T-helper 17 cell (primary cell): ENCODE measurements at regions not wholly inside any gene's neighbourhood (a gene's known extent, or its start where the extent isn't known, plus 50 kb on each side); places are given as distances from the start of the nearest gene placed in this dataset.

Source experiments
- ATAC-seq: fragments of 150-1000 bp; cut with Tn5 transposase; 2 replicates; pipeline ENCODE4 v1.10.0; 2021; ENCODE audit warnings: mild to moderate bottlenecking, moderate library complexity
- DNase-seq, 3 donors: peaks; one replicate each; pipeline versions ENCODE4 v3.0.0 to v3.0.0-alpha.2; 2020 to 2021
- H3K9me3 ChIP-seq: one replicate; pipeline ENCODE4 v1.7.0; 2013; ENCODE audit warnings: low read length, mild to moderate bottlenecking; ENCODE audit not compliant: control insufficient read depth, poor library complexity, severe bottlenecking
- H3K27ac Mint-ChIP-seq: one replicate; pipeline ENCODE4 v1.8.0; 2022; ENCODE audit warnings: mild to moderate bottlenecking, moderate library complexity, mixed read lengths
- H3K27me3 Mint-ChIP-seq: one replicate; pipeline ENCODE4 v1.8.0; 2022; ENCODE audit warnings: mixed read lengths
- H3K36me3 Mint-ChIP-seq: one replicate; pipeline ENCODE4 v1.8.0; 2022; ENCODE audit warnings: low read depth, mixed read lengths
- H3K4me1 Mint-ChIP-seq: one replicate; pipeline ENCODE4 v1.8.0; 2022; ENCODE audit warnings: mild to moderate bottlenecking, mixed read lengths
- H3K4me3 Mint-ChIP-seq: one replicate; pipeline ENCODE4 v1.8.0; 2022; ENCODE audit warnings: mild to moderate bottlenecking, moderate library complexity, mixed read lengths

GRCh38 chr4:180564448-180564847 lies 1678.8 kb upstream of the TENM3 start:
- no peak for ATAC-seq
- no peaks in the 10 kb centered on the region for H3K27me3 Mint-ChIP-seq
- H3K4me3 Mint-ChIP-seq = no peak overlapping the region
- DNase-seq = no peak
- H3K36me3 Mint-ChIP-seq = peaks cover 2% of the 10 kb centered on the region
- peaks cover 3% of the 10 kb centered on the region for H3K9me3 ChIP-seq
- H3K27ac Mint-ChIP-seq = no peak overlapping the region
- no peaks in the 10 kb centered on the region for H3K4me1 Mint-ChIP-seq

GRCh38 chr4:180565856-180566431 lies 1677.3 kb upstream of the TENM3 start:
- Mint-ChIP-seq H3K36me3 (peaks cover 2% of the 10 kb centered on the region), H3K4me3 (no peak overlapping the region), H3K27me3 (no peaks in the 10 kb centered on the region), H3K4me1 (no peaks in the 10 kb centered on the region), H3K27ac (no peak overlapping the region)
- peaks cover 3% of the 10 kb centered on the region for H3K9me3 ChIP-seq
- DNase-seq = no peak
- ATAC-seq = no peak

- Mint-ChIP-seq H3K4me3 (no peak overlapping the region), H3K4me1 (no peaks in the 10 kb centered on the region), H3K36me3 (peaks cover 2% of the 10 kb centered on the region), H3K27ac (no peak overlapping the region), H3K27me3 (no peaks in the 10 kb centered on the region)
- H3K9me3 ChIP-seq = peaks cover 3% of the 10 kb centered on the region
- DNase-seq (no peak), ATAC-seq (no peak)
Measured at GRCh38 chr4:180566492-180566891, 1676.7 kb upstream of the TENM3 start.

GRCh38 chr4:180567080-180567479 lies 1676.1 kb upstream of the TENM3 start:
- Mint-ChIP-seq H3K36me3 (peaks cover 2% of the 10 kb centered on the region), H3K27ac (no peak overlapping the region), H3K4me3 (no peak overlapping the region), H3K4me1 (no peaks in the 10 kb centered on the region), H3K27me3 (no peaks in the 10 kb centered on the region)
- H3K9me3 ChIP-seq = peaks cover 3% of the 10 kb centered on the region
- ATAC-seq = no peak
- DNase-seq = no peak

GRCh38 chr4:180571516-180572055 lies 1671.6 kb upstream of the TENM3 start:
- Mint-ChIP-seq H3K27me3 (no peaks in the 10 kb centered on the region), H3K36me3 (no peaks in the 10 kb centered on the region), H3K4me3 (no peak overlapping the region), H3K27ac (no peak overlapping the region), H3K4me1 (no peaks in the 10 kb centered on the region)
- no peaks in the 10 kb centered on the region for H3K9me3 ChIP-seq
- DNase-seq (no peak), ATAC-seq (no peak)

GRCh38 chr4:180578175-180578574 lies 1665.0 kb upstream of the TENM3 start:
- no peaks in the 10 kb centered on the region for H3K36me3 Mint-ChIP-seq
- H3K4me1 Mint-ChIP-seq = no peaks in the 10 kb centered on the region
- no peak for DNase-seq
- no peaks in the 10 kb centered on the region for H3K9me3 ChIP-seq
- H3K27ac Mint-ChIP-seq = no peak overlapping the region
- H3K27me3 Mint-ChIP-seq = no peaks in the 10 kb centered on the region
- no peak for ATAC-seq
- H3K4me3 Mint-ChIP-seq = no peak overlapping the region

- H3K9me3 ChIP-seq = no peaks in the 10 kb centered on the region
- DNase-seq = no peak
- no peak for ATAC-seq
- Mint-ChIP-seq H3K4me3 (no peak overlapping the region), H3K36me3 (no peaks in the 10 kb centered on the region), H3K4me1 (no peaks in the 10 kb centered on the region), H3K27me3 (no peaks in the 10 kb centered on the region), H3K27ac (no peak overlapping the region)
Measured at GRCh38 chr4:180581061-180581460, 1662.1 kb upstream of the TENM3 start.

- no peaks in the 10 kb centered on the region for H3K9me3 ChIP-seq
- H3K4me3 Mint-ChIP-seq = no peak overlapping the region
- ATAC-seq (no peak), DNase-seq (no peak)
- H3K27ac Mint-ChIP-seq = no peak overlapping the region
- no peaks in the 10 kb centered on the region for H3K27me3 Mint-ChIP-seq
- H3K4me1 Mint-ChIP-seq = no peaks in the 10 kb centered on the region
- H3K36me3 Mint-ChIP-seq = no peaks in the 10 kb centered on the region
Measured at GRCh38 chr4:180587379-180587778, 1655.8 kb upstream of the TENM3 start.

GRCh38 chr4:180589575-180589974 lies 1653.6 kb upstream of the TENM3 start:
- no peak for DNase-seq
- Mint-ChIP-seq H3K27me3 (no peaks in the 10 kb centered on the region), H3K4me1 (no peaks in the 10 kb centered on the region), H3K36me3 (no peaks in the 10 kb centered on the region), H3K27ac (no peak overlapping the region), H3K4me3 (no peak overlapping the region)
- H3K9me3 ChIP-seq = no peaks in the 10 kb centered on the region
- ATAC-seq = no peak

GRCh38 chr4:180596888-180597483 lies 1646.2 kb upstream of the TENM3 start:
- ATAC-seq = no peak
- Mint-ChIP-seq H3K4me3 (no peak overlapping the region), H3K4me1 (no peaks in the 10 kb centered on the region), H3K27me3 (no peaks in the 10 kb centered on the region), H3K36me3 (no peaks in the 10 kb centered on the region), H3K27ac (no peak overlapping the region)
- H3K9me3 ChIP-seq = no peaks in the 10 kb centered on the region
- DNase-seq = no peak

- Mint-ChIP-seq H3K36me3 (no peaks in the 10 kb centered on the region), H3K4me1 (no peaks in the 10 kb centered on the region), H3K4me3 (no peak overlapping the region), H3K27ac (no peak overlapping the region), H3K27me3 (no peaks in the 10 kb centered on the region)
- H3K9me3 ChIP-seq = no peaks in the 10 kb centered on the region
- ATAC-seq (no peak), DNase-seq (no peak)
Measured at GRCh38 chr4:180598281-180598680, 1644.9 kb upstream of the TENM3 start.

GRCh38 chr4:180603791-180604190 lies 1639.4 kb upstream of the TENM3 start:
- DNase-seq = no peak
- no peak for ATAC-seq
- peaks cover 2% of the 10 kb centered on the region for H3K9me3 ChIP-seq
- Mint-ChIP-seq H3K27ac (no peak overlapping the region), H3K4me3 (no peak overlapping the region), H3K27me3 (no peaks in the 10 kb centered on the region), H3K36me3 (no peaks in the 10 kb centered on the region), H3K4me1 (no peaks in the 10 kb centered on the region)

- no peaks in the 10 kb centered on the region for H3K36me3 Mint-ChIP-seq
- no peak for DNase-seq
- peaks cover 2% of the 10 kb centered on the region for H3K9me3 ChIP-seq
- ATAC-seq = no peak
- H3K4me1 Mint-ChIP-seq = no peaks in the 10 kb centered on the region
- H3K27ac Mint-ChIP-seq = no peak overlapping the region
- no peaks in the 10 kb centered on the region for H3K27me3 Mint-ChIP-seq
- H3K4me3 Mint-ChIP-seq = no peak overlapping the region
Measured at GRCh38 chr4:180610324-180610723, 1632.9 kb upstream of the TENM3 start.

GRCh38 chr4:180615746-180616145 lies 1627.5 kb upstream of the TENM3 start:
- ATAC-seq (no peak), DNase-seq (no peak)
- Mint-ChIP-seq H3K27me3 (no peaks in the 10 kb centered on the region), H3K36me3 (no peaks in the 10 kb centered on the region), H3K4me1 (no peaks in the 10 kb centered on the region), H3K27ac (no peak overlapping the region), H3K4me3 (no peak overlapping the region)
- no peaks in the 10 kb centered on the region for H3K9me3 ChIP-seq
